GM20000 (cell line): ENCODE measurements at regions not wholly inside any gene's neighbourhood (a gene's known extent, or its start where the extent isn't known, plus 50 kb on each side); places are given as distances from the start of the nearest gene placed in this dataset.

ENCODE experiments used
- DNase-seq: peaks from one replicate; pipeline ENCODE4 v3.0.0; 2012; ENCODE audit warnings: low spot score
- CTCF ChIP-seq: IDR thresholded peaks from 2 replicates; pipeline ENCODE4 v1.5.1; 2012; ENCODE audit warnings: mild to moderate bottlenecking, control low read depth; ENCODE audit errors: extremely low read depth, missing control alignments

GRCh38 chr15:95169541-95170459 lies 938.4 kb downstream of the MCTP2 start:
- DNase-seq = no peak

GRCh38 chr15:95170561-95171380 lies 939.4 kb downstream of the MCTP2 start:
- no peak for DNase-seq

More at GRCh38 chr15:95169541-95170459, 938.4 kb downstream of the MCTP2 start:
- no peak for TF ChIP-seq CTCF

GRCh38 chr15:95171564-95171963 lies 940.2 kb downstream of the MCTP2 start:
- no peak for TF ChIP-seq CTCF
- no peak for DNase-seq

More at GRCh38 chr15:95170561-95171380, 939.4 kb downstream of the MCTP2 start:
- TF ChIP-seq CTCF = no peak

GRCh38 chr15:95174301-95175259 lies 943.2 kb downstream of the MCTP2 start:
- TF ChIP-seq CTCF = no peak
- DNase-seq = no peak

GRCh38 chr15:95175914-95176658 lies 944.7 kb downstream of the MCTP2 start:
- TF ChIP-seq CTCF = no peak
- no peak for DNase-seq

GRCh38 chr15:95176794-95177577 lies 945.6 kb downstream of the MCTP2 start:
- no peak for TF ChIP-seq CTCF
- no peak for DNase-seq
